ENCODE measurements at regions not wholly inside any gene's neighbourhood (a gene's known extent, or its start where the extent isn't known, plus 50 kb on each side); places are given as distances from the start of the nearest gene placed in this dataset.

DNA sequence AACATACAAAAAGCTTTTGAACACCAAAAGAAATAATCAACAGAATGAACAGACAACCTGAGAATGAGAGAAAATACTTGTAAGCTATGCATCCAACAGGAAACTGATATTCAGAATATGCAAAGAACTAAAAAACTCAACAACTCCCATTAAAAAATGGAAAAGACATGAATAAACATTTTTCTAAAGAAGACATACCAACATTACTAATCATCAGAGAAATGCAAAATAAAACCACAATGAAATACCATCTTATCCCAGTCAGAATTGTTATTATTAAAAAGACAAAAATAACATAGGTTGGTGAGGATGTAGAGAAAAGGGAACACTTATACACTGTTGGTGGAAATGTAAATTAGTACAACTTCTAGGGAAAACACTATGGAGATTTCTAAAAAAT is 1161.9 kb downstream of the PCDH19 start:
- Histone ChIP-seq H3K4me2 (ENCODE audit: low read depth, low read length) (no peak overlapping the region), H2BK15ac (ENCODE audit: low read depth, low read length) (no peak overlapping the region), H2BK120ac (ENCODE audit: low read depth, low read length) (no peak overlapping the region), H3K9me1 (ENCODE audit: insufficient read depth, low read length) (no peaks in the 10 kb centered on the region), H2BK20ac (ENCODE audit: low read depth, low read length) (no peak overlapping the region), H2AK9ac (replicated peaks; ENCODE audit: low read depth, low read length, poor library complexity) (no peak overlapping the region), H3K56ac (ENCODE audit: extremely low read depth, insufficient read depth, low read length) (no peak overlapping the region), H4K91ac (ENCODE audit: insufficient read depth, low read depth, low read length) (no peak overlapping the region), H3K9ac (ENCODE audit: low read depth, low read length) (no peak overlapping the region), H3K4me1 (ENCODE audit: control insufficient read depth, insufficient read depth, low read length) (no peaks in the 10 kb centered on the region), H3K27me3 (ENCODE audit: control insufficient read depth, insufficient read depth, low read length) (no peaks in the 10 kb centered on the region), H3K14ac (replicated peaks; ENCODE audit: low read depth, low read length) (no peak overlapping the region), H4K8ac (ENCODE audit: low read depth in 2 of 2, low read length in 2 of 2) (no peak overlapping the region), H3K36me3 (ENCODE audit: control insufficient read depth, insufficient read depth, low read length) (no peaks in the 10 kb centered on the region), H3K79me1 (ENCODE audit: low read depth in 1 of 2, low read length in 2 of 2) (no peaks in the 10 kb centered on the region), H3K18ac (ENCODE audit: low read depth, low read length) (no peak overlapping the region), H3K23ac (ENCODE audit: low read depth, low read length) (no peak overlapping the region), H2AK5ac (ENCODE audit: low read depth, low read length) (no peak overlapping the region), H3K9me3 (ENCODE audit: control insufficient read depth, insufficient read depth, low read length) (0 out of 2 replicates have a peak, but pooled peaks cover 2% of the 10 kb centered on the region), H4K20me1 (ENCODE audit: insufficient read depth, low read length) (no peaks in the 10 kb centered on the region), H2BK5ac (ENCODE audit: low read depth, low read length, poor library complexity, severe bottlenecking) (no peak overlapping the region), H2AFZ (replicated peaks; ENCODE audit: low read length, poor library complexity) (no peak overlapping the region), H3K4ac (ENCODE audit: low read depth, low read length) (no peak overlapping the region), H3K4me3 (ENCODE audit: insufficient read depth, low read depth, low read length) (no peak overlapping the region), H3K27ac (ENCODE audit: insufficient read depth, low read length) (no peak overlapping the region), H4K5ac (ENCODE audit: low read depth, low read length) (no peak overlapping the region)
- BruUV-seq (replicated peaks) = no TSS peak
- DNase-seq (no peak), ATAC-seq (ENCODE audit: low read depth) (no peak)
- POLR2A ChIA-PET (ENCODE audit: unreplicated experiment) = no interaction called here
- intact Hi-C loops (cut with micrococcal nuclease) = no loop called here
- CTCF ChIA-PET = no interaction called here
- TF ChIP-seq BHLHE40 (IDR thresholded peaks at IDR 0.05; ENCODE audit: low read depth, low read length) (no peak), FOS (IDR thresholded peaks at IDR 0.05; ENCODE audit: low read depth, low read length) (no peak), NFE2L2 (IDR thresholded peaks at IDR 0.05; ENCODE audit: low read depth, low read length) (no peak), SMC3 (IDR thresholded peaks at IDR 0.05; ENCODE audit: low read depth, low read length) (no peak), RAD21 (IDR thresholded peaks at IDR 0.05; ENCODE audit: low read length) (no peak), RCOR1 (IDR thresholded peaks at IDR 0.05; ENCODE audit: insufficient replicate concordance, low read length) (no peak), MXI1 (IDR thresholded peaks at IDR 0.05; ENCODE audit: borderline replicate concordance, low read depth, low read length) (no peak), POLR2A (IDR thresholded peaks at IDR 0.05; ENCODE audit: low read depth, low read length) (no peak), RFX5 (IDR thresholded peaks at IDR 0.05; ENCODE audit: low read depth, low read length) (no peak), MAFK (IDR thresholded peaks at IDR 0.05; ENCODE audit: low read depth, low read length) (no peak), CHD1 (IDR thresholded peaks at IDR 0.05; ENCODE audit: low read depth, low read length) (no peak), MAZ (IDR thresholded peaks at IDR 0.05; ENCODE audit: borderline replicate concordance, low read depth, low read length) (no peak), CEBPB (IDR thresholded peaks at IDR 0.05; ENCODE audit: low read depth, low read length) (no peak)
- TF ChIP-seq, protein P1, sequence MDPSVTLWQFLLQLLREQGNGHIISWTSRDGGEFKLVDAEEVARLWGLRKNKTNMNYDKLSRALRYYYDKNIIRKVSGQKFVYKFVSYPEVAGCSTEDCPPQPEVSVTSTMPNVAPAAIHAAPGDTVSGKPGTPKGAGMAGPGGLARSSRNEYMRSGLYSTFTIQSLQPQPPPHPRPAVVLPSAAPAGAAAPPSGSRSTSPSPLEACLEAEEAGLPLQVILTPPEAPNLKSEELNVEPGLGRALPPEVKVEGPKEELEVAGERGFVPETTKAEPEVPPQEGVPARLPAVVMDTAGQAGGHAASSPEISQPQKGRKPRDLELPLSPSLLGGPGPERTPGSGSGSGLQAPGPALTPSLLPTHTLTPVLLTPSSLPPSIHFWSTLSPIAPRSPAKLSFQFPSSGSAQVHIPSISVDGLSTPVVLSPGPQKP (IDR thresholded peaks at IDR 0.05; ENCODE audit: borderline replicate concordance, low read depth, low read length) = no peak
- TF ChIP-seq, protein P2, sequence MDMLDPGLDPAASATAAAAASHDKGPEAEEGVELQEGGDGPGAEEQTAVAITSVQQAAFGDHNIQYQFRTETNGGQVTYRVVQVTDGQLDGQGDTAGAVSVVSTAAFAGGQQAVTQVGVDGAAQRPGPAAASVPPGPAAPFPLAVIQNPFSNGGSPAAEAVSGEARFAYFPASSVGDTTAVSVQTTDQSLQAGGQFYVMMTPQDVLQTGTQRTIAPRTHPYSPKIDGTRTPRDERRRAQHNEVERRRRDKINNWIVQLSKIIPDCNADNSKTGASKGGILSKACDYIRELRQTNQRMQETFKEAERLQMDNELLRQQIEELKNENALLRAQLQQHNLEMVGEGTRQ (IDR thresholded peaks at IDR 0.05; ENCODE audit: low read depth, low read length) = no peak
- TF ChIP-seq, protein P3, sequence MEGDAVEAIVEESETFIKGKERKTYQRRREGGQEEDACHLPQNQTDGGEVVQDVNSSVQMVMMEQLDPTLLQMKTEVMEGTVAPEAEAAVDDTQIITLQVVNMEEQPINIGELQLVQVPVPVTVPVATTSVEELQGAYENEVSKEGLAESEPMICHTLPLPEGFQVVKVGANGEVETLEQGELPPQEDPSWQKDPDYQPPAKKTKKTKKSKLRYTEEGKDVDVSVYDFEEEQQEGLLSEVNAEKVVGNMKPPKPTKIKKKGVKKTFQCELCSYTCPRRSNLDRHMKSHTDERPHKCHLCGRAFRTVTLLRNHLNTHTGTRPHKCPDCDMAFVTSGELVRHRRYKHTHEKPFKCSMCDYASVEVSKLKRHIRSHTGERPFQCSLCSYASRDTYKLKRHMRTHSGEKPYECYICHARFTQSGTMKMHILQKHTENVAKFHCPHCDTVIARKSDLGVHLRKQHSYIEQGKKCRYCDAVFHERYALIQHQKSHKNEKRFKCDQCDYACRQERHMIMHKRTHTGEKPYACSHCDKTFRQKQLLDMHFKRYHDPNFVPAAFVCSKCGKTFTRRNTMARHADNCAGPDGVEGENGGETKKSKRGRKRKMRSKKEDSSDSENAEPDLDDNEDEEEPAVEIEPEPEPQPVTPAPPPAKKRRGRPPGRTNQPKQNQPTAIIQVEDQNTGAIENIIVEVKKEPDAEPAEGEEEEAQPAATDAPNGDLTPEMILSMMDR (conservative IDR thresholded peaks at IDR 0.05; ENCODE audit: low read depth, low read length) = no peak
- in situ Hi-C loops (cut with MboI; ENCODE audit: low sequenced_read_pairs) = no loop called here
- dilution Hi-C loops (cut with HindIII; ENCODE audit: low sequenced_read_pairs, unreplicated experiment) = no loop called here

Data from IMR-90 (cell line).